Parathyroid adenoma (tissue), 2 donors: ENCODE measurements at regions not wholly inside any gene's neighbourhood (a gene's known extent, or its start where the extent isn't known, plus 50 kb on each side); places are given as distances from the start of the nearest gene placed in this dataset.

Experiments used
- H2AFZ ChIP-seq: fragments of 300-600 bp; sonication (generic); one replicate; pipeline ENCODE4 v1.7.0; 2017; ENCODE audit warnings: antibody characterized with exemption, mild to moderate bottlenecking
- H3K27ac ChIP-seq: fragments of 300-600 bp; sonication (generic); one replicate; pipeline ENCODE4 v1.7.0; 2017
- H3K27me3 ChIP-seq: fragments of 300-600 bp; sonication (generic); one replicate; pipeline ENCODE4 v1.7.0; 2017; ENCODE audit warnings: low read length; ENCODE audit not compliant: control insufficient read depth, insufficient read depth
- H3K36me3 ChIP-seq: fragments of 300-600 bp; sonication (generic); one replicate; pipeline ENCODE4 v1.7.0; 2017; ENCODE audit warnings: low read length; ENCODE audit not compliant: control insufficient read depth, insufficient read depth
- H3K4me1 ChIP-seq: fragments of 300-600 bp; sonication (generic); one replicate; pipeline ENCODE4 v1.7.0; 2017; ENCODE audit warnings: control low read depth
- H3K4me2 ChIP-seq: fragments of 300-600 bp; sonication (generic); one replicate; pipeline ENCODE4 v1.7.0; 2017; ENCODE audit warnings: low read length
- H3K4me3 ChIP-seq: fragments of 300-600 bp; sonication (generic); one replicate; pipeline ENCODE4 v1.7.0; 2017; ENCODE audit warnings: low read depth, low read length
- H3K79me2 ChIP-seq: fragments of 300-600 bp; sonication (generic); one replicate; pipeline ENCODE4 v1.7.0; 2017; ENCODE audit warnings: control low read depth
- H3K9ac ChIP-seq: fragments of 300-600 bp; sonication (generic); one replicate; pipeline ENCODE4 v1.7.0; 2017; ENCODE audit warnings: mild to moderate bottlenecking
- H3K9me3 ChIP-seq: fragments of 300-600 bp; sonication (generic); one replicate; pipeline ENCODE4 v1.7.0; 2017; ENCODE audit warnings: low read length; ENCODE audit not compliant: control insufficient read depth
- CTCF ChIP-seq: fragments of 300-600 bp; sonication (generic); IDR thresholded peaks from one replicate; pipeline ENCODE4 v1.7.0; 2017; ENCODE audit warnings: antibody characterized with exemption, mild to moderate bottlenecking
- donor health status: primary hyperparathyroidism.

DNA sequence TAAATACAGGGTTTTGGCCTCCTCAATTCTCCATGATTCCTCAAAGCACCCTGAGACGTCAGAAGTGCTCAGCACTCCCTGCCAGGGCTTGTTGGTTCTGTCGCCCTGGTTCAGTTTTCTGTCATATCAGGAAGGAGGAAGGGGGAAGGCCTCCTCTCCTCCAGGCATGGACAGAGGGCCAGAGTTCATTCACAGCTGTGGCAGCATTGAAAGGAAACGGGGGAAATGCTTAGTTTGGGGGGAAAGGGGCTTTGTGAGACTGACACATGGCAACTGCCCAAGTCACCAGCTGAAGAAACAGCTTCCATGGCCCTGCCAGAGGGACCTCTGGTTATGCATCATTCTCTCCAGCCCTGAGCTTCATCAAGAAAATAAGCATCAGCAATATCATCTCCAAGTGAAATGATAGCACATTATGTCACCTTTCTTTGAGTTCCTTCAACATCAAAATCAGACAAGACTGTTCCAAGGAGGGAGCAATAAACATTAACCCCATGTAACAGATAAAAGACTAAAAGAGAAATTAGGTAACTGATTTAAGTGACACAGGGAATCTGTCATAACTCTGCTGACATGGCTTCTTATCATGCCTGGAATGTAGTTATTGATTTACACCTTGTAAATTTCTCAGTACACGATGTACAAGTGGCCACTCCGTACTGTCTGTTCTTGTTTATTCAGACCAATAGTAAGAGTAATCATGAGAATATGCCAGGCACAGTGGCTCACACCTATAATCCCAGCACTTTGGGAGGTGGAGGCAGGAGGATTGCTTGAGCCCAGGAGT, 103.2 kb upstream of the SLC25A33 start:
- H3K9me3 ChIP-seq = no peaks in the 10 kb centered on the region
- H2AFZ ChIP-seq = peak overlapping the region; percentile 22
- peak overlapping the region; percentile 54 for H3K27ac ChIP-seq
- no peaks in the 10 kb centered on the region for H3K27me3 ChIP-seq
- H3K4me3 ChIP-seq = no peak overlapping the region
- TF ChIP-seq CTCF = no peak
- H3K4me1 ChIP-seq = peaks cover 33% of the 10 kb centered on the region
- H3K79me2 ChIP-seq = no peaks in the 10 kb centered on the region
- no peak overlapping the region for H3K4me2 ChIP-seq
- no peaks in the 10 kb centered on the region for H3K36me3 ChIP-seq
- H3K9ac ChIP-seq = no peak overlapping the region

DNA sequence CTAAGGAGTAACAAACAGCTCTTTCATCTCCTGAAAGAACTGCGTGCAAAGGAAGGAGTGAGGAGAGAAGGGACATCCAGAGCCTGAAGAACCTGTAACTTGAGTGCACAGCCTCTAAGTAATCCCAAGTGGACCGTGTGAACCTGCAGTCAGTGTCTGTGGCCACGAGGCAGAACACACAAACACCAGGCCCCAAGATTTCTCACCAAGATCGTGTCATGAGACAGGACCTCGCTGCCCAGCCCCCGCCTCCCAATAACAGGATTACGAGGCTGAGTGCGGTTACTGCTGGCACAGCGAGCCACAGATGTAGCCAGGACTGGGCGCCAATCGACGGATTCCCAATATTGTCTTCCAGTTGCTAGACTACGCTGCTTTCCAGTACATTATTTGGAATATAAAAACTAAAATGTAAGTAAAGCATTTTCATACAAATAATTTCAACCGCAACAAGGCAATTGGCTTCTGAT, 101.3 kb upstream of the SLC25A33 start:
- H3K9ac ChIP-seq = no peak overlapping the region
- H3K27ac ChIP-seq = peak overlapping the region; percentile 96
- H3K9me3 ChIP-seq = no peaks in the 10 kb centered on the region
- H3K4me3 ChIP-seq = peak overlapping the region; percentile 32
- peak overlapping the region; percentile 72 for H2AFZ ChIP-seq
- H3K27me3 ChIP-seq = no peaks in the 10 kb centered on the region
- H3K4me1 ChIP-seq = peaks cover 40% of the 10 kb centered on the region
- no peaks in the 10 kb centered on the region for H3K36me3 ChIP-seq
- TF ChIP-seq CTCF = no peak
- H3K79me2 ChIP-seq = no peaks in the 10 kb centered on the region
- peak overlapping the region; percentile 24 for H3K4me2 ChIP-seq

GRCh38 chr1:9438431-9439073, 100.7 kb upstream of the SLC25A33 start:
- Histone ChIP-seq H3K4me2 (peak overlapping the region; percentile 24), H3K4me1 (peaks cover 42% of the 10 kb centered on the region), H3K27me3 (no peaks in the 10 kb centered on the region), H3K79me2 (no peaks in the 10 kb centered on the region), H3K27ac (peak overlapping the region; percentile 96), H2AFZ (peak overlapping the region; percentile 72), H3K36me3 (no peaks in the 10 kb centered on the region), H3K9ac (no peak overlapping the region), H3K4me3 (peak overlapping the region; percentile 32), H3K9me3 (no peaks in the 10 kb centered on the region)
- TF ChIP-seq CTCF = no peak

GRCh38 chr1:9439074-9439761, 100.0 kb upstream of the SLC25A33 start:
- Histone ChIP-seq H3K27me3 (no peaks in the 10 kb centered on the region), H3K36me3 (no peaks in the 10 kb centered on the region), H2AFZ (peak overlapping the region; percentile 72), H3K9me3 (no peaks in the 10 kb centered on the region), H3K79me2 (no peaks in the 10 kb centered on the region), H3K4me1 (peaks cover 42% of the 10 kb centered on the region), H3K9ac (no peak overlapping the region), H3K27ac (peak overlapping the region; percentile 96), H3K4me3 (peak overlapping the region; percentile 32), H3K4me2 (peak overlapping the region; percentile 24)
- no peak for TF ChIP-seq CTCF
